ENCODE measurements at regions not wholly inside any gene's neighbourhood (a gene's known extent, or its start where the extent isn't known, plus 50 kb on each side); places are given as distances from the start of the nearest gene placed in this dataset.
A peak's percentile ranks its signal among the peaks of the same experiment; 100 is the strongest.

DNA sequence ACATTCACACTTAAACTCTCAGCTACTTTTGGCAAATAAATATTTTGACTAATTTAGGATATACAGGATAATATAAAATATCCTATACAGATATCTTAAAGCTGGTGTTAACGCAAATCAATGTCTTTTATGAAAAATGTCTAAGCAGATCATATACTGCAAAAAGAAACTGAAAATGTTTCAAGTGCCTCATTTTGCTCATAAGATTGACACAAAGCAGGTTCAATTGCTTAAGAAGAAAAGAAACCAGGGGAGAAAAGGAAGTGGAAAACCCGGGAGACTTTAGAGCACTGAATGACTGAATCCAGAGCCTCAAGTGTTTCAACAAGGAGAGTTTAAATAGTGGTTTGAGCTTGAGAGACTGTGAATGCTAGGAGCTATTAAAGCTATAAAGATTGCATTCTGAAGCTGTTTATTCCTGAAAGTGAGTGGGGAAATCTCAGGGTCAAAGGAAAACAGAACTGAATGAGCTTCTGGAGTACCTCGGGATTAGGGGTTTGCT lies 1943.0 kb downstream of the MRPL39 start:
- H3K4me1 ChIP-seq (ENCODE audit: insufficient read depth): no peaks in the 10 kb centered on the region
- Mint-ChIP-seq H3K4me1 (peaks cover 5% of the 10 kb centered on the region; the same call in 2 of the 3 replicates), H3K27ac (no peak overlapping the region), H3K27me3 (ENCODE audit: insufficient read depth, low read depth, poor library complexity) (no peaks in the 10 kb centered on the region), H3K4me3 (no peak overlapping the region), H3K36me3 (ENCODE audit: low read depth) (no peaks in the 10 kb centered on the region), H3K9me3 (peaks cover 26% of the 10 kb centered on the region)
- H3K4me2 ChIP-seq: no peak overlapping the region
- H4K20me1 ChIP-seq (replicated peaks; ENCODE audit: insufficient read depth): no peaks in the 10 kb centered on the region
- no peaks in the 10 kb centered on the region for H3K9me2 ChIP-seq (ENCODE audit: insufficient read depth)
- H3K27ac ChIP-seq (ENCODE audit: low read depth): peak overlapping the region; percentile 12
- H3F3A ChIP-seq (replicated peaks; ENCODE audit: low read depth): no peaks in the 10 kb centered on the region
- DNase-seq (ENCODE audit: low spot score) (peak; percentile 3), ATAC-seq (no peak)
- TF ChIP-seq NANOG (IDR thresholded peaks at IDR 0.05; ENCODE audit: borderline replicate concordance): no peak
- TF ChIP-seq POLR2AphosphoS5 (IDR thresholded peaks at IDR 0.05; ENCODE audit: low read depth): no peak
- no peak for TF ChIP-seq ETS1 (IDR thresholded peaks at IDR 0.05)
- no peak for TF ChIP-seq ZNF462 (CRISPR knock-in tag; IDR thresholded peaks at IDR 0.05)
- TF ChIP-seq CREB1 (CRISPR knock-in tag; IDR thresholded peaks at IDR 0.05; ENCODE audit: low read depth): no peak
- TF ChIP-seq CTCF (conservative IDR thresholded peaks at IDR 0.05; ENCODE audit: low read depth in 2 of 2): no peak
- no peak for TF ChIP-seq ZNF331 (CRISPR knock-in tag; IDR thresholded peaks at IDR 0.05; ENCODE audit: low read depth)
- no peak for TF ChIP-seq ZNF114 (CRISPR knock-in tag; IDR thresholded peaks at IDR 0.05)
- TF ChIP-seq EZH2 (IDR thresholded peaks at IDR 0.05; ENCODE audit: low read depth, unreplicated experiment): no peak
- TF ChIP-seq EZH2phosphoT487 (IDR thresholded peaks at IDR 0.05; ENCODE audit: unreplicated experiment): no peak
- no peak for TF ChIP-seq STAT1 (IDR thresholded peaks at IDR 0.05; ENCODE audit: unreplicated experiment)
- TF ChIP-seq JUNB (IDR thresholded peaks at IDR 0.05; ENCODE audit: unreplicated experiment): no peak
- TF ChIP-seq REST (IDR thresholded peaks at IDR 0.05; ENCODE audit: unreplicated experiment): no peak
- H3K27me3 ChIP-seq (ENCODE audit: insufficient read depth): no peaks in the 10 kb centered on the region
- H3K36me3 ChIP-seq (ENCODE audit: insufficient read depth): no peaks in the 10 kb centered on the region
- H3K79me2 ChIP-seq (replicated peaks; ENCODE audit: insufficient read depth): no peaks in the 10 kb centered on the region
- no peak overlapping the region for H2AFZ ChIP-seq
- H3K4me3 ChIP-seq: no peak overlapping the region

All from GM23338 (cell line).